GM18498 (cell line): ENCODE measurements at regions not wholly inside any gene's neighbourhood (a gene's known extent, or its start where the extent isn't known, plus 50 kb on each side); places are given as distances from the start of the nearest gene placed in this dataset.
"Not testable (repeated sequence)": the region's sequence is repeated elsewhere in the genome, so short reads cannot be mapped to it uniquely, and the experiment has no call there.

Experiments used
- ATAC-seq: cut with Tn5 transposase; IDR thresholded peaks from one replicate; pipeline ENCODE4 v1.9.1; 2021; ENCODE audit warnings: mild to moderate bottlenecking, moderate library complexity; ENCODE audit not compliant: unreplicated experiment

- ATAC-seq = no peak
These were observed 468.4 kb downstream of the SUCLG1 start for GRCh38 chr2:83990636-83991035.

GRCh38 chr2:83976628-83977027, 482.5 kb downstream of the SUCLG1 start:
- ATAC-seq = not testable (repeated sequence)

GRCh38 chr2:83972128-83972527, 487.0 kb downstream of the SUCLG1 start:
- no peak for ATAC-seq

- no peak for ATAC-seq
These were observed 487.5 kb downstream of the SUCLG1 start for GRCh38 chr2:83971547-83971946.

- no peak for ATAC-seq
These were observed 488.7 kb downstream of the SUCLG1 start for GRCh38 chr2:83970217-83970929.

- ATAC-seq = no peak
These were observed 490.0 kb downstream of the SUCLG1 start for GRCh38 chr2:83969085-83969484.

- ATAC-seq = no peak
These were observed 491.2 kb downstream of the SUCLG1 start for GRCh38 chr2:83967854-83968253.

- not testable (repeated sequence) for ATAC-seq
These were observed 492.1 kb downstream of the SUCLG1 start for GRCh38 chr2:83966946-83967345.

GRCh38 chr2:83961512-83961911, 497.6 kb downstream of the SUCLG1 start:
- no peak for ATAC-seq

GRCh38 chr2:83960371-83960770, 498.7 kb downstream of the SUCLG1 start:
- ATAC-seq = no peak

- ATAC-seq = no peak
These were observed 499.8 kb downstream of the SUCLG1 start for GRCh38 chr2:83959266-83959665.

GRCh38 chr2:83956991-83957390, 502.1 kb downstream of the SUCLG1 start:
- ATAC-seq = no peak

GRCh38 chr2:83953697-83954096, 505.4 kb downstream of the SUCLG1 start:
- no peak for ATAC-seq

GRCh38 chr2:83951378-83951947, 507.6 kb downstream of the SUCLG1 start:
- ATAC-seq = no peak

- ATAC-seq = no peak
These were observed 509.7 kb downstream of the SUCLG1 start for GRCh38 chr2:83949361-83949760.

GRCh38 chr2:83944191-83944590, 514.9 kb downstream of the SUCLG1 start:
- no peak for ATAC-seq

- ATAC-seq = no peak
These were observed 515.8 kb downstream of the SUCLG1 start for GRCh38 chr2:83943265-83943664.

- no peak for ATAC-seq
These were observed 517.2 kb downstream of the SUCLG1 start for GRCh38 chr2:83941886-83942285.

GRCh38 chr2:83933749-83934148, 525.3 kb downstream of the SUCLG1 start:
- no peak for ATAC-seq

- no peak for ATAC-seq
These were observed 535.5 kb downstream of the SUCLG1 start for GRCh38 chr2:83923531-83923930.

GRCh38 chr2:83916559-83916958, 542.5 kb downstream of the SUCLG1 start:
- ATAC-seq = no peak

GRCh38 chr2:83915381-83915780, 543.7 kb downstream of the SUCLG1 start:
- no peak for ATAC-seq

- no peak for ATAC-seq
These were observed 550.3 kb downstream of the SUCLG1 start for GRCh38 chr2:83908750-83909149.
